Endodermal cell (in vitro differentiated cells): ENCODE measurements at regions not wholly inside any gene's neighbourhood (a gene's known extent, or its start where the extent isn't known, plus 50 kb on each side); places are given as distances from the start of the nearest gene placed in this dataset.

Experiments used
- DNase-seq: peaks from one replicate; pipeline ENCODE4 v3.0.0-alpha.2; 2017
- H3K27ac ChIP-seq: 2 replicates; pipeline ENCODE4 v1.5.1; 2013; ENCODE audit warnings: mild to moderate bottlenecking, low read depth, low read length, moderate library complexity
- H3K27me3 ChIP-seq: 2 replicates; pipeline ENCODE4 v1.6.1; 2013; ENCODE audit warnings: mild to moderate bottlenecking, low read length, moderate library complexity; ENCODE audit not compliant: insufficient read depth, control insufficient read depth, poor library complexity, severe bottlenecking
- H3K36me3 ChIP-seq: 2 replicates; pipeline ENCODE4 v1.7.0; 2013; ENCODE audit warnings: mild to moderate bottlenecking, low read length, moderate library complexity; ENCODE audit not compliant: control insufficient read depth, insufficient read depth
- H3K4me1 ChIP-seq: one replicate; pipeline ENCODE4 v1.7.0; 2013; ENCODE audit warnings: low read length; ENCODE audit not compliant: control insufficient read depth, insufficient read depth
- H3K4me3 ChIP-seq: 2 replicates; pipeline ENCODE4 v1.5.1; 2013; ENCODE audit warnings: mild to moderate bottlenecking, low read length, moderate library complexity
- H3K9ac ChIP-seq: 2 replicates; pipeline ENCODE4 v1.6.1; 2013; ENCODE audit warnings: mild to moderate bottlenecking, low read length, moderate library complexity; ENCODE audit not compliant: poor library complexity, severe bottlenecking; ENCODE audit errors: extremely low read depth
- H3K9me3 ChIP-seq: 2 replicates; pipeline ENCODE4 v1.6.1; 2013; ENCODE audit warnings: mild to moderate bottlenecking, low read length, moderate library complexity; ENCODE audit not compliant: control insufficient read depth
- H3K27ac Mint-ChIP-seq: 2 replicates; pipeline ENCODE4 v1.8.0; 2020; ENCODE audit warnings: mixed read lengths
- H3K27me3 Mint-ChIP-seq: 2 replicates; pipeline ENCODE4 v1.8.0; 2021; ENCODE audit warnings: mild to moderate bottlenecking, mixed read lengths; ENCODE audit not compliant: insufficient read depth
- H3K36me3 Mint-ChIP-seq: 2 replicates; pipeline ENCODE4 v1.8.0; 2020; ENCODE audit warnings: low read depth, mixed read lengths
- H3K4me1 Mint-ChIP-seq: 2 replicates; pipeline ENCODE4 v1.8.0; 2020; ENCODE audit warnings: mixed read lengths
- H3K4me3 Mint-ChIP-seq: 2 replicates; pipeline ENCODE4 v1.8.0; 2020; ENCODE audit warnings: mild to moderate bottlenecking, moderate library complexity, mixed read lengths
- H3K9me3 Mint-ChIP-seq: 2 replicates; pipeline ENCODE4 v1.8.0; 2020; ENCODE audit warnings: mild to moderate bottlenecking, mixed read lengths
- WGBS, 2 experiments: methylation state at CpG; one replicate each; pipeline versions ENCODE4 v1.1.5 to v1.1.7; 2013; ENCODE audit warnings: missing lambda C conversion rate in 2 of 2, mixed read lengths in 1 of 2; ENCODE audit not compliant: insufficient coverage in 1 of 2, insufficient read length in 1 of 2; 5-methylcytosine and 5-hydroxymethylcytosine counted together
- TF ChIP-seq, protein P1 (sequence below): fragments of 200-600 bp; sonication (generic); conservative IDR thresholded peaks from 2 replicates; pipeline ENCODE4 v1.5.0; 2021; ENCODE audit warnings: antibody characterized with exemption, mild to moderate bottlenecking

DNA sequence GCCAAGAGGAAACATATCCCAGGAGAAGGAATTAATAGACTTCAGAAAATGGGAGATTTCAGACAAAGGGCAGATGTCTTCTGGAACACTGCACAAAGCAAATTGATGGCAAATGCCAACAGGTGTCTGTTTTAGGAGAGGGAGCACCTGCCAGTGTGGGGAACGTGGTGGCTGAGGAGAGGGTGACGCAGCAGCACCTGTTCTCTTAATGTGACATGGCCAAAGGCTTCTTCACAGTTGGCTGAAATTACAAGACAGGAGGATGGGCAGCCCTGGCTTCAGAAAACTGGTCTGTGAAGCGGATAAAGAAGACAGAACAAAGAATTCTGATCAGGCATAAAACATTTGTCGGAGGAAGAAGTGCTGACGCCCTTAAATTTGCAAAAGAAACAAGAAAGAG lies 178.7 kb upstream of the RUNX1 start:
- no peaks in the 10 kb centered on the region for H3K36me3 Mint-ChIP-seq
- no peaks in the 10 kb centered on the region for H3K9me3 ChIP-seq
- 93 to 98% methylated on average over 4 to 5 of the region's 5 CpGs for WGBS, 2 experiments
- H3K4me1 Mint-ChIP-seq: peaks cover 17% of the 10 kb centered on the region
- TF ChIP-seq, protein P1, sequence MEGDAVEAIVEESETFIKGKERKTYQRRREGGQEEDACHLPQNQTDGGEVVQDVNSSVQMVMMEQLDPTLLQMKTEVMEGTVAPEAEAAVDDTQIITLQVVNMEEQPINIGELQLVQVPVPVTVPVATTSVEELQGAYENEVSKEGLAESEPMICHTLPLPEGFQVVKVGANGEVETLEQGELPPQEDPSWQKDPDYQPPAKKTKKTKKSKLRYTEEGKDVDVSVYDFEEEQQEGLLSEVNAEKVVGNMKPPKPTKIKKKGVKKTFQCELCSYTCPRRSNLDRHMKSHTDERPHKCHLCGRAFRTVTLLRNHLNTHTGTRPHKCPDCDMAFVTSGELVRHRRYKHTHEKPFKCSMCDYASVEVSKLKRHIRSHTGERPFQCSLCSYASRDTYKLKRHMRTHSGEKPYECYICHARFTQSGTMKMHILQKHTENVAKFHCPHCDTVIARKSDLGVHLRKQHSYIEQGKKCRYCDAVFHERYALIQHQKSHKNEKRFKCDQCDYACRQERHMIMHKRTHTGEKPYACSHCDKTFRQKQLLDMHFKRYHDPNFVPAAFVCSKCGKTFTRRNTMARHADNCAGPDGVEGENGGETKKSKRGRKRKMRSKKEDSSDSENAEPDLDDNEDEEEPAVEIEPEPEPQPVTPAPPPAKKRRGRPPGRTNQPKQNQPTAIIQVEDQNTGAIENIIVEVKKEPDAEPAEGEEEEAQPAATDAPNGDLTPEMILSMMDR: no peak
- H3K4me3 ChIP-seq: no peak overlapping the region
- no peak overlapping the region for H3K4me3 Mint-ChIP-seq
- no peaks in the 10 kb centered on the region for H3K27me3 Mint-ChIP-seq
- DNase-seq: no peak
- no peak overlapping the region for H3K27ac Mint-ChIP-seq
- no peak overlapping the region for H3K27ac ChIP-seq
- no peaks in the 10 kb centered on the region for H3K9me3 Mint-ChIP-seq
- no peaks in the 10 kb centered on the region for H3K36me3 ChIP-seq
- H3K4me1 ChIP-seq: peaks cover 8% of the 10 kb centered on the region
- no peaks in the 10 kb centered on the region for H3K27me3 ChIP-seq
- H3K9ac ChIP-seq: no peak overlapping the region

DNA sequence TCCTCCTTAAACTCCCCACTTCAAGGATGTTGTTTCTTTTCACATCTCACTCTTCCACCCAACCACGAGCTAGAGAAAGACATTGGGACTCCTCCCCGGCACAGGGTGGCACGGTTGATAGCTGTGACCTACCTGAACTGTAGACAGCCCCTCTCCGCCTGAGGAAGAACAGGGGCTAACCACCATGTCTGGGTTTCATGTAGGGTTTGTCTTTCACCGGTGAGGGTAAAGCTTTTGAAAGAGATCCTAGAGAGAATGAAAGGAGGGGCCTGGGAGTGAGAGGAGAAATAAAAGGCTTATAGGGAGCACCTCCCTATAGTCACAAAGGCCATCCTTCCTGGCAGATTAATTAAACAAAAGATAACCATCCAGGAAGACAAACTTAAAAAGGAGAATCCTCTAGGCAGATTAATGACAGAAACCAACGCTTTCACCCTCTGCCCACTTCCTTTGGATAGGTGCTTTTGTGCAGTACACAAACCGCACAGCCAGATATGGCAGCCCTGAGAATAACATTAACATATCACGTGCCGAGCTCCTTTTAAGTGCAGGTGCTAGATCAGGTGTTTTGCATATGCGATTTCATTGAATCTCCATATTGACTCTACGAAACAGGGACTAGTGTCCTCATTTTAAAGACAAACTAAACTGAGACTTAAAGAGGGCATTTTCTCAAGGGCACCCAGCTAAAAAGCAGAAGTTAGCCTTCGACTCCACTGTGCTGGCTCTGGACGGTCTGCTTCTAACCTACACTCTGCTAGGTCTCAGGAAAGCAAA lies 178.1 kb upstream of the RUNX1 start:
- no peaks in the 10 kb centered on the region for H3K9me3 Mint-ChIP-seq
- H3K4me3 Mint-ChIP-seq: no peak overlapping the region
- no peak overlapping the region for H3K27ac Mint-ChIP-seq
- Histone ChIP-seq H3K27ac (no peak overlapping the region), H3K4me1 (peaks cover 8% of the 10 kb centered on the region), H3K36me3 (no peaks in the 10 kb centered on the region), H3K27me3 (no peaks in the 10 kb centered on the region), H3K4me3 (no peak overlapping the region), H3K9me3 (no peaks in the 10 kb centered on the region), H3K9ac (no peak overlapping the region)
- H3K4me1 Mint-ChIP-seq: peaks cover 17% of the 10 kb centered on the region
- TF ChIP-seq, protein P1: no peak
- WGBS, 2 experiments: 84 to 98% methylated on average over 10 to 13 of the region's 13 CpGs
- no peaks in the 10 kb centered on the region for H3K36me3 Mint-ChIP-seq
- no peak for DNase-seq
- H3K27me3 Mint-ChIP-seq: no peaks in the 10 kb centered on the region

DNA sequence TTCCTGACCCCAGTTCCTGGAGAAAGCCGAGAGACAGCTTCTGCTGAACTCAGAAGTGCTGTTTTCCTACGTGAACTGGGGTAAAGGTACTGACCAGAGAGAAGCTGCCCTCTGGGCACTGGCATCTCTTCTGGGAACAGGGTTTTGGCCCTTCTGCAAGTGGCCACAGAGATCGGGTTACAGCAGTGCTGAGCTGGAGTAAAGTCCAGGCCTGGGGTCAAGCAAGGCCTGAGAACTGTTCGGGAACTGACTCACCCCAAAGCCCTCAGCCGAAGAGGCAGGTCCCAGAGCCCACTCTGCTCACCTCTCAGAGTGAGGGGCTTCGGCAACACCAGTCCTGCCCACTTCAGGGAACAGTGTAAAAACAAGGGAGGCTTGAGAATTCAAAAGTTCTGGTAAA lies 177.2 kb upstream of the RUNX1 start:
- Histone ChIP-seq H3K27me3 (no peaks in the 10 kb centered on the region), H3K9me3 (no peaks in the 10 kb centered on the region), H3K36me3 (no peaks in the 10 kb centered on the region), H3K4me3 (no peak overlapping the region), H3K4me1 (peaks cover 8% of the 10 kb centered on the region), H3K9ac (no peak overlapping the region), H3K27ac (no peak overlapping the region)
- 82 to 86% methylated on average over 5 to 6 of the region's 6 CpGs for WGBS, 2 experiments
- Mint-ChIP-seq H3K9me3 (no peaks in the 10 kb centered on the region), H3K4me1 (peaks cover 17% of the 10 kb centered on the region), H3K27ac (no peak overlapping the region), H3K36me3 (no peaks in the 10 kb centered on the region), H3K27me3 (no peaks in the 10 kb centered on the region), H3K4me3 (no peak overlapping the region)
- TF ChIP-seq, protein P1: no peak
- DNase-seq: peak; percentile 57
